ENCODE measurements at regions not wholly inside any gene's neighbourhood (a gene's known extent, or its start where the extent isn't known, plus 50 kb on each side); places are given as distances from the start of the nearest gene placed in this dataset.

DNA sequence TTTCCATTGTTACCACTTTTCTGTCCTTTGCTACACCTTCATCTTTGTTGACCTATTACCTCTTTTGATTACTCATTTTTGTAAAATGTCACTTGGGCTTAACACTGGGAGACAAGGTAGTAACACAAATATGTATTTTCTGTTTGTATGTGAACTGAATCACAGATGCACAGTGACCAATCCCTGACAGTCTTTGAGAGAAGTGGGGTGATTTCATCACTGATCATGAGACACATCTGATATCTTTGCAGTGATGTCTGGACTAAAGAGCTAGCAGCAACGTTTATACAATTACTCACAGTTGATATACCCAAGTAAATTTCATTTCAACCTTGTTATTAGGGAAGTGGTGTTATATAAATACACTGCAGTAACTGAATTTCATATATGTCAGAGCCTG is 1397.4 kb upstream of the SPRY2 start:
- Histone ChIP-seq H3K27me3 (replicated peaks) (no peaks in the 10 kb centered on the region), H3K27ac (no peak overlapping the region), H3K4me3 (ENCODE audit: low read depth, low read length) (no peak overlapping the region), H3K36me3 (replicated peaks) (no peaks in the 10 kb centered on the region)
- TF ChIP-seq, protein P1, sequence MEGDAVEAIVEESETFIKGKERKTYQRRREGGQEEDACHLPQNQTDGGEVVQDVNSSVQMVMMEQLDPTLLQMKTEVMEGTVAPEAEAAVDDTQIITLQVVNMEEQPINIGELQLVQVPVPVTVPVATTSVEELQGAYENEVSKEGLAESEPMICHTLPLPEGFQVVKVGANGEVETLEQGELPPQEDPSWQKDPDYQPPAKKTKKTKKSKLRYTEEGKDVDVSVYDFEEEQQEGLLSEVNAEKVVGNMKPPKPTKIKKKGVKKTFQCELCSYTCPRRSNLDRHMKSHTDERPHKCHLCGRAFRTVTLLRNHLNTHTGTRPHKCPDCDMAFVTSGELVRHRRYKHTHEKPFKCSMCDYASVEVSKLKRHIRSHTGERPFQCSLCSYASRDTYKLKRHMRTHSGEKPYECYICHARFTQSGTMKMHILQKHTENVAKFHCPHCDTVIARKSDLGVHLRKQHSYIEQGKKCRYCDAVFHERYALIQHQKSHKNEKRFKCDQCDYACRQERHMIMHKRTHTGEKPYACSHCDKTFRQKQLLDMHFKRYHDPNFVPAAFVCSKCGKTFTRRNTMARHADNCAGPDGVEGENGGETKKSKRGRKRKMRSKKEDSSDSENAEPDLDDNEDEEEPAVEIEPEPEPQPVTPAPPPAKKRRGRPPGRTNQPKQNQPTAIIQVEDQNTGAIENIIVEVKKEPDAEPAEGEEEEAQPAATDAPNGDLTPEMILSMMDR (IDR thresholded peaks at IDR 0.05; ENCODE audit: low read depth, low read length, missing control alignments): no peak
- in situ Hi-C loops (cut with HindIII; ENCODE audit: low pct_ligation_motif_present, low sequenced_read_pairs): no loop called here
- no peak for DNase-seq

DNA sequence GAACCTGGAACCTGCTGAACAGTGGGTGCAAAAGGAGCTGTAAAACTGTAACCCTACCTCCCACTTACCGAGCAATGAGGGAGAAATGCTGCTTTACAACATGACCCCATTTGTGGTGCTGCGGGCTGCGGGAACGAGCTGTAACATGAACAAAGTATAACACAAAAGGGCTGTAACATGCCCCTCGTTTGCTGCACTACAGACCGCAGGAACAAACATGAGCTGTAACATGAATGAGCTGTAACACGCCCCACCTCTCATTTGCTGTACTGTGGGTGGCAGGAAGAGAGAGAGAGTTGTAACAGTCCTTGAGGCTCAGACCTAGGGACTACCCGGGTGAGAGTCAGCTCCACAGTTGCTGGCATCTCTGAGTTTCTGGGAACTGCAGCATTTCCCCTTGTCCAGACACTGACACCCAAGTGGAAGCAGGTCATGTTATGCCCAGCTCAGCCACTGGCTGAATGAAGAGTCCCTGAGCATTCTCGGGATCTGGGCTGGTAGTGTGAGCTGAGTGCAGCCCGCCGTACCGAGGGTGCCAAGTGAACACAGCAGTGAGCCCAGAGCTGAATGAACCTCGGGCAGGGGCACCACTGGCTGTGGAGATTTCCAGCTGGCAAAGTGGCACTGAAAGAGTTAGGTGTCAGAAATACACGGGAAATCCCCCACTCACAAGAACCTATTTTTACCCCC is 1385.3 kb upstream of the SPRY2 start:
- no peak overlapping the region for H3K4me3 ChIP-seq (ENCODE audit: low read depth, low read length)
- in situ Hi-C loops (cut with HindIII; ENCODE audit: low pct_ligation_motif_present, low sequenced_read_pairs): no loop called here
- TF ChIP-seq, protein P1 (IDR thresholded peaks at IDR 0.05; ENCODE audit: low read depth, low read length, missing control alignments): no peak
- H3K36me3 ChIP-seq (replicated peaks): no peaks in the 10 kb centered on the region
- H3K27me3 ChIP-seq (replicated peaks): no peaks in the 10 kb centered on the region
- no peak overlapping the region for H3K27ac ChIP-seq
- DNase-seq: no peak

DNA sequence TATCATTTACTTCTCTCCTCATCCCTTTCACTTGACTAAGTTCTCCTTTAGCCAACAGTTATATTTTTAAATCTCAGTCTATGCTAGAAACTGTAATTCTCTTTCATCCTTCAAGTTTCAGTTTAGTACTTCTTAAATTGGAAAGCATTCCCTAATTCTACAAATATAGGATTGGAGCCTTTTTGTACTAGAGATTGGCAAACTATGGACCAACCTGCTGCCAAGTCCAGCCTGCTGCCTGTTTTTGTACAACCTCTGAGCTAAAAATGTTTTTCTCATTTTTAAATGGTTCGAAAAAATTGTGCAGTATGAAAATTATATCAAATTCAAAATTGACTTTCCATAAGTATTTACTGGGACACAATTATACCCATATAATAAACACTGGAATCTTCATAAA is 1381.5 kb upstream of the SPRY2 start:
- DNase-seq: no peak
- no peaks in the 10 kb centered on the region for H3K27me3 ChIP-seq (replicated peaks)
- no peaks in the 10 kb centered on the region for H3K36me3 ChIP-seq (replicated peaks)
- H3K4me3 ChIP-seq (ENCODE audit: low read depth, low read length): no peak overlapping the region
- TF ChIP-seq, protein P1 (IDR thresholded peaks at IDR 0.05; ENCODE audit: low read depth, low read length, missing control alignments): no peak
- H3K27ac ChIP-seq: no peak overlapping the region
- in situ Hi-C loops (cut with HindIII; ENCODE audit: low pct_ligation_motif_present, low sequenced_read_pairs): no loop called here

DNA sequence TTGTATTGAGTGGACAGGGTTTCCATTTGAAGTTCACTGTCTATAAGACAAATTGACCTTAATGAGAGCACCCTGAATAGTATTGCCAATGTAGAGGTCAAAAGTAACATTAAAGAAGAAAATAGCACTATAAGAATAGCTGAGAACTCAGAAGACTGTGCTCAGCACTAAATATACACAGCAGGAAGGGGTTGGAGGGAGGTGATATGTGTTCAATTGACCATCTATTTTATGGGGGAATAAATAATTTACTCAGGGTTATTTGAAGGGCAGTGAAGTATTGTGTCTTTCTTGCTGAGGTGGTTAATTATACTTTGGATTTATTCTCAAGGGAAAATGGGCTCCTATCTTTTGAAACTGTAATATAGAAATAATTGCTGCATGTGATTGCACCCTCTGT is 1380.5 kb upstream of the SPRY2 start:
- Histone ChIP-seq H3K36me3 (replicated peaks) (no peaks in the 10 kb centered on the region), H3K4me3 (ENCODE audit: low read depth, low read length) (no peak overlapping the region), H3K27me3 (replicated peaks) (no peaks in the 10 kb centered on the region), H3K27ac (no peak overlapping the region)
- no peak for DNase-seq
- TF ChIP-seq, protein P1 (IDR thresholded peaks at IDR 0.05; ENCODE audit: low read depth, low read length, missing control alignments): no peak
- in situ Hi-C loops (cut with HindIII; ENCODE audit: low pct_ligation_motif_present, low sequenced_read_pairs): no loop called here

DNA sequence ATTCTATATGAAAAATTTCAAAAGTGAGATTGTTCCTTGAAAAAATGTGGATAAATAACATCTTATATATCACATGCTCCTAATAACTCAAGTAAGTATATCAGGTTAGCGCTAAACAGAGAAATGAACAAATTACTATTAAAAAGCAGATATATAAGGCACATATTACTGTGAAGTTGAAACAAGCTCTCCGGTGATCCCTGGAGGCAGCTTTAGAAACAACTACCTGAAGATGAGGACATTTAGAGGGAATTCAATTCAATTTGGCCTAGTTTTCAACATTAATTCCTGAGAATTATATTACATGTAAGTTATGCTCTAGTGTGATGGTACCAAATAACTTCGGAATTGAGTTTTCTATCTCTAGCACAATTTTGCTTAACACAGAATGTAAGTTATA is 1373.6 kb upstream of the SPRY2 start:
- in situ Hi-C loops (cut with HindIII; ENCODE audit: low pct_ligation_motif_present, low sequenced_read_pairs): no loop called here
- Histone ChIP-seq H3K27me3 (replicated peaks) (no peaks in the 10 kb centered on the region), H3K36me3 (replicated peaks) (no peaks in the 10 kb centered on the region), H3K4me3 (ENCODE audit: low read depth, low read length) (no peak overlapping the region), H3K27ac (no peak overlapping the region)
- TF ChIP-seq, protein P1 (IDR thresholded peaks at IDR 0.05; ENCODE audit: low read depth, low read length, missing control alignments): no peak
- DNase-seq: no peak

DNA sequence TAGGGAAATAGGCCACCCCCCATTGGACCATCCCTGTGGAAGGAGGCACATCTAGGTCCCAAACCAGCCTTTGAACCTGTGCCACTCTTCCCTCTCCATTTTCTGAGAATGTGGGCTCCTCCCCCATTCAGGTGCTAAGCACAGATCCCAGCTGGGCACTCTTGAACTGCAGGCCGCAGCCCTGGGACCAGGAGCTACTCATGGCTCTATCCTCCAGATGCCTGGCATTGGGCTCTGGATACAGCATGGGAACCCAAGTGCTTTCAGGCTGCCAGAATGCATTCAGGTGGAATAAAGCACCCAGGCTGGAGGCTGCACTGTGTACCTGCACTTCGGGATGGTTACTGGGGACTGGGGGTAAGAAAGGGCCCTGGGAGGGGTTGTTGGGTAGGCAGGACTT is 1372.3 kb upstream of the SPRY2 start:
- in situ Hi-C loops (cut with HindIII; ENCODE audit: low pct_ligation_motif_present, low sequenced_read_pairs): no loop called here
- TF ChIP-seq, protein P1 (IDR thresholded peaks at IDR 0.05; ENCODE audit: low read depth, low read length, missing control alignments): no peak
- no peak overlapping the region for H3K27ac ChIP-seq
- H3K36me3 ChIP-seq (replicated peaks): no peaks in the 10 kb centered on the region
- no peak overlapping the region for H3K4me3 ChIP-seq (ENCODE audit: low read depth, low read length)
- no peak for DNase-seq
- no peaks in the 10 kb centered on the region for H3K27me3 ChIP-seq (replicated peaks)
